T-helper 1 cell treated with Interleukin-12 subunit alpha and Interleukin-12 subunit beta and Interleukin-4 antibody, amounts not matched to agents 30 ng/mL and 1 ng/mL, for 36 hours (primary cell): ENCODE measurements at regions not wholly inside any gene's neighbourhood (a gene's known extent, or its start where the extent isn't known, plus 50 kb on each side); places are given as distances from the start of the nearest gene placed in this dataset.

Experiments used
- intact Hi-C: fragments of 100-400 bp; cut with micrococcal nuclease; formaldehyde crosslinking; loops from one replicate; pipeline ENCODE4 v1.15.1; 2024

GRCh38 chr4:53920883-53921282 lies 143.5 kb downstream of the CHIC2 start:
- intact Hi-C loops = no loop called here

- intact Hi-C loops = no loop called here
Observed at GRCh38 chr4:53920116-53920515, 144.3 kb downstream of the CHIC2 start.

GRCh38 chr4:53919535-53919934 lies 144.9 kb downstream of the CHIC2 start:
- intact Hi-C loops = no loop called here

GRCh38 chr4:53917729-53918128 lies 146.7 kb downstream of the CHIC2 start:
- intact Hi-C loops = no loop called here

GRCh38 chr4:53916431-53916889 lies 147.9 kb downstream of the CHIC2 start:
- intact Hi-C loops = no loop called here

GRCh38 chr4:53914313-53915016 lies 149.9 kb downstream of the CHIC2 start:
- intact Hi-C loops = no loop called here

GRCh38 chr4:53913771-53914170 lies 150.6 kb downstream of the CHIC2 start:
- intact Hi-C loops = no loop called here

GRCh38 chr4:53912766-53913497 lies 151.5 kb downstream of the CHIC2 start:
- intact Hi-C loops = no loop called here

- intact Hi-C loops = loop anchor here (1.0 to 10.0 kb wide), 5 partner anchors 184 to 894 kb away; no protein-coding TSS in a partner anchor
Observed at GRCh38 chr4:53908661-53909078, 155.7 kb downstream of the CHIC2 start.

- intact Hi-C loops = loop anchor here (1.0 to 10.0 kb wide), 5 partner anchors 185 to 893 kb away; no protein-coding TSS in a partner anchor
Observed at GRCh38 chr4:53907772-53908171, 156.6 kb downstream of the CHIC2 start.

GRCh38 chr4:53906606-53907190 lies 157.7 kb downstream of the CHIC2 start:
- intact Hi-C loops = loop anchor here (1.0 to 10.0 kb wide), 3 partner anchors 186 to 892 kb away; no protein-coding TSS in a partner anchor

- intact Hi-C loops = loop anchor here (1.0 to 10.0 kb wide), 3 partner anchors 186 to 891 kb away; no protein-coding TSS in a partner anchor
Observed at GRCh38 chr4:53905941-53906377, 158.4 kb downstream of the CHIC2 start.

- intact Hi-C loops = loop anchor here (5.0 to 10.0 kb wide), 2 partner anchors 187 to 891 kb away; no protein-coding TSS in a partner anchor
Observed at GRCh38 chr4:53905276-53905940, 159.0 kb downstream of the CHIC2 start.

- intact Hi-C loops = loop anchor here (10.0 kb wide), 1 partner anchor 888 kb away; no protein-coding TSS in a partner anchor
Observed at GRCh38 chr4:53902786-53903185, 161.6 kb downstream of the CHIC2 start.

- intact Hi-C loops = loop anchor here (10.0 kb wide), 1 partner anchor 885 kb away; no protein-coding TSS in a partner anchor
Observed at GRCh38 chr4:53900271-53900649, 164.1 kb downstream of the CHIC2 start.

GRCh38 chr4:53899586-53900270 lies 164.7 kb downstream of the CHIC2 start:
- intact Hi-C loops = loop anchor here (10.0 kb wide), 1 partner anchor 885 kb away; no protein-coding TSS in a partner anchor

- intact Hi-C loops = no loop called here
Observed at GRCh38 chr4:53895137-53895536, 169.3 kb downstream of the CHIC2 start.

- intact Hi-C loops = no loop called here
Observed at GRCh38 chr4:53890461-53890860, 173.9 kb downstream of the CHIC2 start.

GRCh38 chr4:53889326-53890055 lies 174.9 kb downstream of the CHIC2 start:
- intact Hi-C loops = no loop called here

GRCh38 chr4:53886090-53886489 lies 178.3 kb downstream of the CHIC2 start:
- intact Hi-C loops = no loop called here
